Keratinocyte (primary cell): ENCODE measurements at regions not wholly inside any gene's neighbourhood (a gene's known extent, or its start where the extent isn't known, plus 50 kb on each side); places are given as distances from the start of the nearest gene placed in this dataset.

Experiments
- DNase-seq: peaks from one replicate; pipeline ENCODE4 v3.0.0-alpha.2; 2011; ENCODE audit warnings: low read depth, missing footprints, low spot score
- FAIRE-seq: peaks from 2 replicates; lab custom pipeline; 2011; peaks lifted over from hg19 to GRCh38; lab: Jason Lieb, UNC
- H2AFZ ChIP-seq: 2 replicates; pipeline ENCODE4 v1.6.0; 2012; ENCODE audit warnings: low read length, control low read depth, inconsistent platforms; ENCODE audit not compliant: control insufficient read depth
- H3K27ac ChIP-seq: 2 replicates; pipeline ENCODE4 v1.5.1; 2011; ENCODE audit warnings: low read length; ENCODE audit not compliant: control insufficient read depth, insufficient read depth
- H3K27me3 ChIP-seq: 3 replicates; pipeline ENCODE4 v1.6.0; 2011; ENCODE audit warnings: low read length; ENCODE audit not compliant: control insufficient read depth, insufficient read depth; ENCODE audit errors: extremely low read depth
- H3K36me3 ChIP-seq, 2 experiments: 2 replicates in 1 of 2; 3 replicates in 1 of 2; pipeline ENCODE4 v1.5.1; 2011; ENCODE audit warnings: low read length in 2 of 2, mild to moderate bottlenecking in 1 of 2; ENCODE audit not compliant: control insufficient read depth in 2 of 2, insufficient read depth in 2 of 2; ENCODE audit errors: extremely low read depth in 1 of 2
- H3K4me1 ChIP-seq: 3 replicates; pipeline ENCODE4 v1.5.1; 2011; ENCODE audit warnings: low read length; ENCODE audit not compliant: control insufficient read depth, insufficient read depth; ENCODE audit errors: extremely low read depth
- H3K4me2 ChIP-seq: 3 replicates; pipeline ENCODE4 v1.6.0; 2011; ENCODE audit warnings: low read depth, low read length; ENCODE audit not compliant: control insufficient read depth, insufficient read depth; ENCODE audit errors: extremely low read depth
- H3K4me3 ChIP-seq, 3 experiments: fragments of 200-600 bp in 1 of 3; sonication (generic) in 1 of 3; 2 replicates in 2 of 3; 3 replicates in 1 of 3; pipeline ENCODE4 v1.5.1; 2011 to 2016; ENCODE audit warnings: low read length in 3 of 3, mild to moderate bottlenecking in 3 of 3, control low read depth in 2 of 3, inconsistent platforms in 1 of 3, low read depth in 1 of 3, mixed read lengths in 1 of 3, mixed run types in 1 of 3, moderate library complexity in 1 of 3; ENCODE audit not compliant: control insufficient read depth in 2 of 3, insufficient read depth in 2 of 3; ENCODE audit errors: extremely low read depth in 1 of 3
- H3K79me2 ChIP-seq: 2 replicates; pipeline ENCODE4 v1.6.0; 2012; ENCODE audit warnings: low read length; ENCODE audit not compliant: control insufficient read depth, insufficient read depth
- H3K9ac ChIP-seq: 3 replicates; pipeline ENCODE4 v1.6.0; 2011; ENCODE audit warnings: low read length; ENCODE audit not compliant: control insufficient read depth, insufficient read depth; ENCODE audit errors: extremely low read depth
- H3K9me1 ChIP-seq: 3 replicates; pipeline ENCODE4 v1.6.0; 2011; ENCODE audit warnings: low read length; ENCODE audit not compliant: control insufficient read depth, insufficient read depth; ENCODE audit errors: extremely low read depth
- H3K9me3 ChIP-seq: 2 replicates; pipeline ENCODE4 v1.5.1; 2012; ENCODE audit warnings: low read depth, low read length; ENCODE audit not compliant: control insufficient read depth
- H4K20me1 ChIP-seq: 3 replicates; pipeline ENCODE4 v1.6.0; 2011; ENCODE audit warnings: low read length; ENCODE audit not compliant: control insufficient read depth, insufficient read depth; ENCODE audit errors: extremely low read depth
- EZH2 ChIP-seq: IDR thresholded peaks from one replicate; pipeline ENCODE4 v1.6.1; 2012; ENCODE audit warnings: inconsistent platforms, mild to moderate bottlenecking, low read length, moderate library complexity
- dilution Hi-C: fragments of 300-500 bp; cut with MboI; formaldehyde crosslinking; loops from one replicate; pipeline ENCODE4 v1.7.0; 2020; ENCODE audit warnings: low sequenced_read_pairs; ENCODE audit not compliant: extremely low pct_ligation_motif_present
- TF ChIP-seq, protein P1 (sequence below), 3 experiments: IDR thresholded peaks in 1 of 3; conservative IDR thresholded peaks in 1 of 3; optimal IDR thresholded peaks in 1 of 3; 2 replicates in 2 of 3; 3 replicates in 1 of 3; pipeline versions ENCODE3 to v1.5.1; 2011; ENCODE audit warnings: low read length in 3 of 3, mild to moderate bottlenecking in 3 of 3, moderate library complexity in 2 of 3, control low read depth in 1 of 3, inconsistent platforms in 1 of 3; ENCODE audit not compliant: insufficient read depth in 2 of 3; ENCODE audit errors: extremely low read depth in 1 of 3

- dilution Hi-C loops = no loop called here
- DNase-seq (no peak), FAIRE-seq (no peak)
- H3K4me1 ChIP-seq = no peaks in the 10 kb centered on the region
- no peaks in the 10 kb centered on the region for H3K27me3 ChIP-seq
- H3K4me3 ChIP-seq = no peak overlapping the region
- no peaks in the 10 kb centered on the region for H3K9me1 ChIP-seq
- no peak overlapping the region for H2AFZ ChIP-seq
- H3K36me3 ChIP-seq = no peaks in the 10 kb centered on the region
- TF ChIP-seq, protein P1, sequence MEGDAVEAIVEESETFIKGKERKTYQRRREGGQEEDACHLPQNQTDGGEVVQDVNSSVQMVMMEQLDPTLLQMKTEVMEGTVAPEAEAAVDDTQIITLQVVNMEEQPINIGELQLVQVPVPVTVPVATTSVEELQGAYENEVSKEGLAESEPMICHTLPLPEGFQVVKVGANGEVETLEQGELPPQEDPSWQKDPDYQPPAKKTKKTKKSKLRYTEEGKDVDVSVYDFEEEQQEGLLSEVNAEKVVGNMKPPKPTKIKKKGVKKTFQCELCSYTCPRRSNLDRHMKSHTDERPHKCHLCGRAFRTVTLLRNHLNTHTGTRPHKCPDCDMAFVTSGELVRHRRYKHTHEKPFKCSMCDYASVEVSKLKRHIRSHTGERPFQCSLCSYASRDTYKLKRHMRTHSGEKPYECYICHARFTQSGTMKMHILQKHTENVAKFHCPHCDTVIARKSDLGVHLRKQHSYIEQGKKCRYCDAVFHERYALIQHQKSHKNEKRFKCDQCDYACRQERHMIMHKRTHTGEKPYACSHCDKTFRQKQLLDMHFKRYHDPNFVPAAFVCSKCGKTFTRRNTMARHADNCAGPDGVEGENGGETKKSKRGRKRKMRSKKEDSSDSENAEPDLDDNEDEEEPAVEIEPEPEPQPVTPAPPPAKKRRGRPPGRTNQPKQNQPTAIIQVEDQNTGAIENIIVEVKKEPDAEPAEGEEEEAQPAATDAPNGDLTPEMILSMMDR (optimal IDR thresholded peaks at IDR 0.05 in 1 of 3, IDR thresholded peaks at IDR 0.05 in 1 of 3, conservative IDR thresholded peaks at IDR 0.05 in 1 of 3; ENCODE audit: extremely low read depth in 1 of 3, insufficient read depth in 2 of 3, low read length in 3 of 3) = no peak
- TF ChIP-seq EZH2 = no peak
- H3K9me3 ChIP-seq = no peaks in the 10 kb centered on the region
- no peaks in the 10 kb centered on the region for H4K20me1 ChIP-seq
- no peak overlapping the region for H3K4me2 ChIP-seq
- H3K27ac ChIP-seq = no peak overlapping the region
- no peaks in the 10 kb centered on the region for H3K79me2 ChIP-seq
- H3K9ac ChIP-seq = no peak overlapping the region
Observed at GRCh38 chr20:59495166-59495565, 109.2 kb upstream of the PHACTR3 start.

DNA sequence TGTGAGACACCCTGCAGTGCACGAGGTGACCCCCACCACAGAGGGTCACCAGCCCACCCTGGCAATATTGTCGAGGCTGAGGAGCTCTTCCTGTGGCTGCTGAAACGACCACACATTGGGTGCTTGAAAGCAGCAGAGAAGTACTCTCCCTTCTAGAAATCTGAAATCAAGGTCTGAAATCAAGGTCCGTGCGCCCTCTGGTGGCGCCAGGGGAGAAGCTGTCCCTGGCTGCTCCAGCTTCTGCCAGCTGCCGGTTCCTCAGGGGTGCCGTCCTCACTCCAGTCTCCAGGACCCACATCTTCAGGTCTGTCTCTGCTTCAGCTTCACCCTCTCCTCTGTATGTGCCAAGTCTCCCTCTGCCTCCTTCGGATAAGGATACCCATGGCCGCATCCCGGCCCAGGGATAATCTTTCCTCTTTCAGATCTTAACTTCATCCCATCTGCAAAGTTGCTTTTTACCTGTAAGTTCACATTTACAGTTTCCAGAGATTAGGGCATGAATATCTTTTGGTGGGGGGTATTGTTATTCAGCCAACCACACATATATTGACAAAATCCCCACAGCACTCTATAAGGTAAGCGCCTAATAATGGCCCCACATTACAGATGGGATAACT is 108.3 kb upstream of the PHACTR3 start:
- Histone ChIP-seq H3K4me2 (no peak overlapping the region), H3K79me2 (no peaks in the 10 kb centered on the region), H3K4me3 (no peak overlapping the region), H4K20me1 (no peaks in the 10 kb centered on the region), H3K4me1 (no peaks in the 10 kb centered on the region), H3K27me3 (no peaks in the 10 kb centered on the region), H3K27ac (no peak overlapping the region), H3K9me1 (no peaks in the 10 kb centered on the region), H3K9ac (no peak overlapping the region), H2AFZ (no peak overlapping the region), H3K36me3 (no peaks in the 10 kb centered on the region), H3K9me3 (no peaks in the 10 kb centered on the region)
- DNase-seq (peak; percentile 2), FAIRE-seq (no peak)
- TF ChIP-seq, protein P1 (optimal IDR thresholded peaks at IDR 0.05 in 1 of 3, IDR thresholded peaks at IDR 0.05 in 1 of 3, conservative IDR thresholded peaks at IDR 0.05 in 1 of 3; ENCODE audit: extremely low read depth in 1 of 3, insufficient read depth in 2 of 3, low read length in 3 of 3) = peak; percentile 88 to 94 (median 89)
- no peak for TF ChIP-seq EZH2
- dilution Hi-C loops = no loop called here
